IPS DF 6.9 (cell line): ENCODE measurements at regions not wholly inside any gene's neighbourhood (a gene's known extent, or its start where the extent isn't known, plus 50 kb on each side); places are given as distances from the start of the nearest gene placed in this dataset.
"Not testable (repeated sequence)": the region's sequence is repeated elsewhere in the genome, so short reads cannot be mapped to it uniquely, and the experiment has no call there.

Experiments
- DNase-seq: peaks from one replicate; pipeline ENCODE4 v3.0.0-alpha.2; 2013; ENCODE audit warnings: low read depth, low spot score
- H3K27ac ChIP-seq: one replicate; pipeline ENCODE4 v1.5.1; 2013; ENCODE audit warnings: low read length, control low read depth
- H3K27me3 ChIP-seq: 2 replicates; pipeline ENCODE4 v1.6.1; 2013; ENCODE audit warnings: mild to moderate bottlenecking, low read length; ENCODE audit not compliant: control insufficient read depth, insufficient read depth
- H3K36me3 ChIP-seq: 2 replicates; pipeline ENCODE4 v1.6.1; 2013; ENCODE audit warnings: low read length; ENCODE audit not compliant: control insufficient read depth, insufficient read depth
- H3K4me1 ChIP-seq: 2 replicates; pipeline ENCODE4 v1.6.1; 2013; ENCODE audit warnings: low read length; ENCODE audit not compliant: control insufficient read depth, insufficient read depth
- H3K4me3 ChIP-seq: 2 replicates; pipeline ENCODE4 v1.5.1; 2013; ENCODE audit warnings: mild to moderate bottlenecking, low read length
- H3K9me3 ChIP-seq: 2 replicates; pipeline ENCODE4 v1.6.1; 2013; ENCODE audit warnings: low read length, inconsistent platforms; ENCODE audit not compliant: control insufficient read depth, insufficient read depth
- WGBS: extraction: QIAGEN DNeasy Blood & Tissue Kit; methylation state at CpG from one replicate; pipeline ENCODE4 v1.1.7; 2013; ENCODE audit warnings: mixed read lengths, missing lambda C conversion rate; ENCODE audit not compliant: insufficient read length, insufficient coverage; 5-methylcytosine and 5-hydroxymethylcytosine counted together

GRCh38 chr9:106207298-106207697 is 513.0 kb downstream of the TMEM38B start:
- no peaks in the 10 kb centered on the region for H3K4me1 ChIP-seq
- no peak overlapping the region for H3K27ac ChIP-seq
- no CpG with 5 or more reads among the region's 1 CpG for WGBS
- no peaks in the 10 kb centered on the region; the same call in 1 of the 2 replicates for H3K27me3 ChIP-seq
- DNase-seq: no peak
- no peaks in the 10 kb centered on the region for H3K9me3 ChIP-seq
- H3K4me3 ChIP-seq: no peak overlapping the region
- H3K36me3 ChIP-seq: no peaks in the 10 kb centered on the region

- no peaks in the 10 kb centered on the region for H3K9me3 ChIP-seq
- no peaks in the 10 kb centered on the region for H3K36me3 ChIP-seq
- no peak overlapping the region for H3K27ac ChIP-seq
- no peaks in the 10 kb centered on the region for H3K4me1 ChIP-seq
- no CpG with 5 or more reads among the region's 3 CpGs for WGBS
- H3K4me3 ChIP-seq: no peak overlapping the region
- no peaks in the 10 kb centered on the region for H3K27me3 ChIP-seq
- DNase-seq: no peak
Measured at GRCh38 chr9:106218427-106218826, 524.1 kb downstream of the TMEM38B start.

GRCh38 chr9:106218854-106219253 is 524.5 kb downstream of the TMEM38B start:
- Histone ChIP-seq H3K4me1 (no peaks in the 10 kb centered on the region), H3K27ac (no peak overlapping the region), H3K36me3 (no peaks in the 10 kb centered on the region), H3K27me3 (no peaks in the 10 kb centered on the region), H3K4me3 (no peak overlapping the region), H3K9me3 (no peaks in the 10 kb centered on the region)
- WGBS: no CpG with 5 or more reads among the region's 3 CpGs
- no peak for DNase-seq

GRCh38 chr9:106220415-106220814 is 526.1 kb downstream of the TMEM38B start:
- no peaks in the 10 kb centered on the region for H3K27me3 ChIP-seq
- DNase-seq: no peak
- no peaks in the 10 kb centered on the region for H3K36me3 ChIP-seq
- no peak overlapping the region for H3K27ac ChIP-seq
- H3K9me3 ChIP-seq: no peaks in the 10 kb centered on the region
- no peaks in the 10 kb centered on the region for H3K4me1 ChIP-seq
- WGBS: no CpG with 5 or more reads among the region's 5 CpGs
- H3K4me3 ChIP-seq: no peak overlapping the region

- Histone ChIP-seq H3K36me3 (no peaks in the 10 kb centered on the region), H3K4me3 (no peak overlapping the region), H3K4me1 (no peaks in the 10 kb centered on the region), H3K27ac (no peak overlapping the region), H3K27me3 (no peaks in the 10 kb centered on the region), H3K9me3 (no peaks in the 10 kb centered on the region)
- no peak for DNase-seq
- no CpG with 5 or more reads among the region's 3 CpGs for WGBS
Measured at GRCh38 chr9:106228861-106229260, 534.5 kb downstream of the TMEM38B start.

- H3K27ac ChIP-seq: no peak overlapping the region
- DNase-seq: no peak
- H3K9me3 ChIP-seq: no peaks in the 10 kb centered on the region
- H3K27me3 ChIP-seq: no peaks in the 10 kb centered on the region
- no peaks in the 10 kb centered on the region for H3K4me1 ChIP-seq
- H3K36me3 ChIP-seq: no peaks in the 10 kb centered on the region
- H3K4me3 ChIP-seq: no peak overlapping the region
Measured at GRCh38 chr9:106233116-106233515, 538.8 kb downstream of the TMEM38B start.

GRCh38 chr9:106260908-106261307 is 566.6 kb downstream of the TMEM38B start:
- H3K4me1 ChIP-seq, H3K27ac ChIP-seq, H3K27me3 ChIP-seq, H3K4me3 ChIP-seq, DNase-seq, H3K36me3 ChIP-seq, H3K9me3 ChIP-seq: not testable (repeated sequence)
- WGBS: no CpG with 5 or more reads among the region's 10 CpGs

GRCh38 chr9:106277966-106278365 is 583.6 kb downstream of the TMEM38B start:
- H3K36me3 ChIP-seq: no peaks in the 10 kb centered on the region
- no peaks in the 10 kb centered on the region for H3K4me1 ChIP-seq
- WGBS: no CpG with 5 or more reads among the region's 6 CpGs
- H3K9me3 ChIP-seq: no peaks in the 10 kb centered on the region
- DNase-seq: no peak
- no peaks in the 10 kb centered on the region for H3K27me3 ChIP-seq
- H3K4me3 ChIP-seq: no peak overlapping the region
- H3K27ac ChIP-seq: no peak overlapping the region

GRCh38 chr9:106283769-106284168 is 579.2 kb upstream of the ZNF462 start:
- H3K4me3 ChIP-seq: no peak overlapping the region
- no peaks in the 10 kb centered on the region for H3K4me1 ChIP-seq
- no peak for DNase-seq
- no peaks in the 10 kb centered on the region for H3K9me3 ChIP-seq
- H3K27me3 ChIP-seq: no peaks in the 10 kb centered on the region
- no peak overlapping the region for H3K27ac ChIP-seq
- no peaks in the 10 kb centered on the region for H3K36me3 ChIP-seq
- WGBS: no CpG with 5 or more reads among the region's 5 CpGs

GRCh38 chr9:106284296-106284695 is 578.7 kb upstream of the ZNF462 start:
- no CpG with 5 or more reads among the region's 4 CpGs for whole genome bisulfite sequencing
- Histone ChIP-seq H3K27ac (no peak overlapping the region), H3K4me3 (no peak overlapping the region), H3K27me3 (no peaks in the 10 kb centered on the region), H3K9me3 (no peaks in the 10 kb centered on the region), H3K4me1 (no peaks in the 10 kb centered on the region), H3K36me3 (no peaks in the 10 kb centered on the region)
- DNase-seq: peak; percentile 18

GRCh38 chr9:106286249-106286648 is 576.7 kb upstream of the ZNF462 start:
- no peak overlapping the region for H3K27ac ChIP-seq
- H3K27me3 ChIP-seq: no peaks in the 10 kb centered on the region
- H3K4me3 ChIP-seq: no peak overlapping the region
- no peaks in the 10 kb centered on the region for H3K36me3 ChIP-seq
- no peaks in the 10 kb centered on the region for H3K9me3 ChIP-seq
- DNase-seq: peak; percentile 16
- no peaks in the 10 kb centered on the region for H3K4me1 ChIP-seq
